ENCODE measurements at regions not wholly inside any gene's neighbourhood (a gene's known extent, or its start where the extent isn't known, plus 50 kb on each side); places are given as distances from the start of the nearest gene placed in this dataset.
"Not testable (repeated sequence)": the region's sequence is repeated elsewhere in the genome, so short reads cannot be mapped to it uniquely, and the experiment has no call there.

GRCh38 chr12:28767836-28768348 is 381.2 kb upstream of the FAR2 start:
- ChIA-PET CTCF (no interaction called here), POLR2A (no interaction called here)
- Mint-ChIP-seq H3K27me3 (peaks cover 1% of the 10 kb centered on the region), H3K27ac (no peak overlapping the region), H3K9me3 (peaks cover 4% of the 10 kb centered on the region), H3K4me1 (no peaks in the 10 kb centered on the region), H3K4me3 (no peak overlapping the region), H3K36me3 (ENCODE audit: low read depth) (no peaks in the 10 kb centered on the region)
- DNase-seq: no peak

- Mint-ChIP-seq H3K36me3 (ENCODE audit: low read depth) (no peaks in the 10 kb centered on the region), H3K4me3 (no peak overlapping the region), H3K4me1 (no peaks in the 10 kb centered on the region), H3K27me3 (peaks cover 1% of the 10 kb centered on the region), H3K27ac (no peak overlapping the region), H3K9me3 (peaks cover 4% of the 10 kb centered on the region)
- CTCF ChIA-PET: no interaction called here
- POLR2A ChIA-PET: no interaction called here
- DNase-seq: no peak
Observed at GRCh38 chr12:28770322-28770721, 378.8 kb upstream of the FAR2 start.

GRCh38 chr12:28771968-28772367 is 377.1 kb upstream of the FAR2 start:
- CTCF ChIA-PET: no interaction called here
- Mint-ChIP-seq H3K27me3 (peaks cover 1% of the 10 kb centered on the region), H3K36me3 (ENCODE audit: low read depth) (no peaks in the 10 kb centered on the region), H3K4me3 (no peak overlapping the region), H3K4me1 (no peaks in the 10 kb centered on the region), H3K9me3 (peaks cover 4% of the 10 kb centered on the region), H3K27ac (no peak overlapping the region)
- POLR2A ChIA-PET: no interaction called here
- no peak for DNase-seq

GRCh38 chr12:28775556-28775955 is 373.5 kb upstream of the FAR2 start:
- Mint-ChIP-seq H3K27me3 (peaks cover 1% of the 10 kb centered on the region), H3K9me3 (no peaks in the 10 kb centered on the region), H3K27ac (no peak overlapping the region), H3K4me3 (no peak overlapping the region), H3K4me1 (no peaks in the 10 kb centered on the region), H3K36me3 (ENCODE audit: low read depth) (no peaks in the 10 kb centered on the region)
- POLR2A ChIA-PET: no interaction called here
- DNase-seq: no peak
- CTCF ChIA-PET: no interaction called here

GRCh38 chr12:28776220-28776619 is 372.9 kb upstream of the FAR2 start:
- POLR2A ChIA-PET: no interaction called here
- H3K4me1 Mint-ChIP-seq: no peaks in the 10 kb centered on the region
- no peak for DNase-seq
- H3K4me3 Mint-ChIP-seq: no peak overlapping the region
- H3K27ac Mint-ChIP-seq: no peak overlapping the region
- no peaks in the 10 kb centered on the region for H3K9me3 Mint-ChIP-seq
- peaks cover 1% of the 10 kb centered on the region for H3K27me3 Mint-ChIP-seq
- CTCF ChIA-PET: no interaction called here
- H3K36me3 Mint-ChIP-seq (ENCODE audit: low read depth): no peaks in the 10 kb centered on the region

GRCh38 chr12:28776913-28777422 is 372.1 kb upstream of the FAR2 start:
- H3K4me1 Mint-ChIP-seq: no peaks in the 10 kb centered on the region
- H3K27ac Mint-ChIP-seq: no peak overlapping the region
- no peak for DNase-seq
- peaks cover 1% of the 10 kb centered on the region for H3K27me3 Mint-ChIP-seq
- H3K4me3 Mint-ChIP-seq: no peak overlapping the region
- no peaks in the 10 kb centered on the region for H3K9me3 Mint-ChIP-seq
- H3K36me3 Mint-ChIP-seq (ENCODE audit: low read depth): no peaks in the 10 kb centered on the region
- ChIA-PET CTCF (no interaction called here), POLR2A (no interaction called here)

- H3K27me3 Mint-ChIP-seq: no peaks in the 10 kb centered on the region
- H3K4me1 Mint-ChIP-seq: no peaks in the 10 kb centered on the region
- CTCF ChIA-PET: no interaction called here
- no peaks in the 10 kb centered on the region for H3K36me3 Mint-ChIP-seq (ENCODE audit: low read depth)
- no peak overlapping the region for H3K27ac Mint-ChIP-seq
- POLR2A ChIA-PET: no interaction called here
- no peak for DNase-seq
- H3K4me3 Mint-ChIP-seq: no peak overlapping the region
- no peaks in the 10 kb centered on the region for H3K9me3 Mint-ChIP-seq
Observed at GRCh38 chr12:28777603-28778365, 371.3 kb upstream of the FAR2 start.

GRCh38 chr12:28780096-28780495 is 369.0 kb upstream of the FAR2 start:
- H3K4me1 Mint-ChIP-seq: no peaks in the 10 kb centered on the region
- no peak overlapping the region for H3K27ac Mint-ChIP-seq
- H3K27me3 Mint-ChIP-seq: no peaks in the 10 kb centered on the region
- H3K9me3 Mint-ChIP-seq: no peaks in the 10 kb centered on the region
- DNase-seq: no peak
- H3K4me3 Mint-ChIP-seq: no peak overlapping the region
- ChIA-PET CTCF (no interaction called here), POLR2A (no interaction called here)
- no peaks in the 10 kb centered on the region for H3K36me3 Mint-ChIP-seq (ENCODE audit: low read depth)

- Mint-ChIP-seq H3K4me3 (no peak overlapping the region), H3K27me3 (no peaks in the 10 kb centered on the region)
Observed at GRCh38 chr12:28780960-28781359, 368.1 kb upstream of the FAR2 start.

GRCh38 chr12:28781671-28782652 is 367.1 kb upstream of the FAR2 start:
- Mint-ChIP-seq H3K27ac (no peak overlapping the region), H3K4me1 (no peaks in the 10 kb centered on the region), H3K36me3 (ENCODE audit: low read depth) (no peaks in the 10 kb centered on the region), H3K27me3 (no peaks in the 10 kb centered on the region), H3K9me3 (no peaks in the 10 kb centered on the region), H3K4me3 (no peak overlapping the region)
- POLR2A ChIA-PET: no interaction called here
- CTCF ChIA-PET: no interaction called here
- no peak for DNase-seq

More at GRCh38 chr12:28780960-28781359, 368.1 kb upstream of the FAR2 start:
- DNase-seq: no peak
- Mint-ChIP-seq H3K9me3 (no peaks in the 10 kb centered on the region), H3K36me3 (ENCODE audit: low read depth) (no peaks in the 10 kb centered on the region), H3K27ac (no peak overlapping the region), H3K4me1 (no peaks in the 10 kb centered on the region)
- POLR2A ChIA-PET: no interaction called here
- CTCF ChIA-PET: no interaction called here

- H3K4me3 Mint-ChIP-seq: no peak overlapping the region
- ChIA-PET POLR2A (no interaction called here), CTCF (no interaction called here)
Observed at GRCh38 chr12:28782812-28783211, 366.3 kb upstream of the FAR2 start.

GRCh38 chr12:28787151-28787550 is 361.9 kb upstream of the FAR2 start:
- no peaks in the 10 kb centered on the region for H3K36me3 Mint-ChIP-seq (ENCODE audit: low read depth)
- CTCF ChIA-PET: no interaction called here
- no peak for DNase-seq
- H3K4me3 Mint-ChIP-seq: no peak overlapping the region
- no peak overlapping the region for H3K27ac Mint-ChIP-seq
- H3K9me3 Mint-ChIP-seq: no peaks in the 10 kb centered on the region
- H3K4me1 Mint-ChIP-seq: no peaks in the 10 kb centered on the region
- POLR2A ChIA-PET: no interaction called here
- H3K27me3 Mint-ChIP-seq: no peaks in the 10 kb centered on the region

More at GRCh38 chr12:28782812-28783211, 366.3 kb upstream of the FAR2 start:
- Mint-ChIP-seq H3K27me3 (no peaks in the 10 kb centered on the region), H3K4me1 (no peaks in the 10 kb centered on the region), H3K27ac (no peak overlapping the region), H3K9me3 (no peaks in the 10 kb centered on the region), H3K36me3 (ENCODE audit: low read depth) (no peaks in the 10 kb centered on the region)
- no peak for DNase-seq

GRCh38 chr12:28788256-28788655 is 360.8 kb upstream of the FAR2 start:
- H3K9me3 Mint-ChIP-seq; DNase-seq; CTCF ChIA-PET; H3K4me3 Mint-ChIP-seq; H3K27me3 Mint-ChIP-seq; H3K27ac Mint-ChIP-seq; H3K4me1 Mint-ChIP-seq; POLR2A ChIA-PET; H3K36me3 Mint-ChIP-seq (ENCODE audit: low read depth): not testable (repeated sequence)

Data from activated CD4-positive, alpha-beta memory T cell treated with anti-CD3 and anti-CD28 coated beads, Interleukin-2, amount 10 ng/mL, durations not matched to agents 7 days and 5 days (primary cell).